OCI-LY3 (cell line): ENCODE measurements at regions not wholly inside any gene's neighbourhood (a gene's known extent, or its start where the extent isn't known, plus 50 kb on each side); places are given as distances from the start of the nearest gene placed in this dataset.
"Not testable (repeated sequence)": the region's sequence is repeated elsewhere in the genome, so short reads cannot be mapped to it uniquely, and the experiment has no call there.

ENCODE experiments used
- H2AFZ ChIP-seq: fragments of 200-600, 300-600 bp; shearing (Covaris generic); 2 replicates; pipeline ENCODE4 v1.6.0; 2014; ENCODE audit warnings: antibody characterized with exemption, low read depth, low read length
- H3K27ac ChIP-seq: fragments of 200-600, 300-600 bp; sonication (generic); 2 replicates; pipeline ENCODE4 v1.5.1; 2014; ENCODE audit warnings: mild to moderate bottlenecking, low read length, moderate library complexity, mixed read lengths
- H3K27me3 ChIP-seq: fragments of 200-600, 300-600 bp; sonication (generic); 2 replicates; pipeline ENCODE4 v1.6.1; 2014; ENCODE audit warnings: low read depth, low read length, mixed read lengths
- H3K36me3 ChIP-seq: fragments of 200-600, 300-600 bp; sonication (generic); replicated peaks from 2 replicates; pipeline ENCODE3; 2014; ENCODE audit warnings: low read depth, low read length, mixed read lengths
- H3K4me1 ChIP-seq: fragments of 300-600, 200-600 bp; sonication (generic); 2 replicates; pipeline ENCODE4 v1.6.1; 2014; ENCODE audit warnings: low read length, mixed read lengths
- H3K4me2 ChIP-seq: fragments of 200-600, 300-600 bp; sonication (generic); 2 replicates; pipeline ENCODE4 v1.6.1; 2014; ENCODE audit warnings: low read length, mixed read lengths
- H3K4me3 ChIP-seq: fragments of 300-600, 200-600 bp; sonication (generic); 2 replicates; pipeline ENCODE4 v1.5.1; 2014; ENCODE audit warnings: antibody characterized with exemption, mild to moderate bottlenecking, low read length, moderate library complexity
- H3K79me2 ChIP-seq: fragments of 300-600, 200-600 bp; shearing (Covaris generic); 2 replicates; pipeline ENCODE4 v1.6.1; 2014; ENCODE audit warnings: mild to moderate bottlenecking, low read length, mixed read lengths
- H3K9ac ChIP-seq: fragments of 300-600, 200-600 bp; shearing (Covaris generic); 2 replicates; pipeline ENCODE4 v1.6.0; 2014; ENCODE audit warnings: mild to moderate bottlenecking, low read length, moderate library complexity
- H3K9me3 ChIP-seq: fragments of 200-600, 300-600 bp; shearing (Covaris generic); 2 replicates; pipeline ENCODE4 v1.6.1; 2014; ENCODE audit warnings: low read length, mixed read lengths; ENCODE audit not compliant: insufficient read depth
- H4K20me1 ChIP-seq: fragments of 200-600, 300-600 bp; sonication (generic); 2 replicates; pipeline ENCODE4 v1.6.1; 2016; ENCODE audit warnings: low read length, mixed read lengths; ENCODE audit not compliant: insufficient read depth
- EZH2phosphoT487 ChIP-seq: fragments of 200-600 bp; shearing (Covaris generic); IDR thresholded peaks from 2 replicates; pipeline ENCODE4 v1.6.1; 2018; ENCODE audit warnings: antibody characterized with exemption, mixed run types, low read depth
- TF ChIP-seq, protein P1 (sequence below): fragments of 200-600, 300-600 bp; sonication (generic); IDR thresholded peaks from 2 replicates; pipeline ENCODE4 v1.5.1; 2014; ENCODE audit warnings: antibody characterized with exemption, low read length, low read depth

DNA sequence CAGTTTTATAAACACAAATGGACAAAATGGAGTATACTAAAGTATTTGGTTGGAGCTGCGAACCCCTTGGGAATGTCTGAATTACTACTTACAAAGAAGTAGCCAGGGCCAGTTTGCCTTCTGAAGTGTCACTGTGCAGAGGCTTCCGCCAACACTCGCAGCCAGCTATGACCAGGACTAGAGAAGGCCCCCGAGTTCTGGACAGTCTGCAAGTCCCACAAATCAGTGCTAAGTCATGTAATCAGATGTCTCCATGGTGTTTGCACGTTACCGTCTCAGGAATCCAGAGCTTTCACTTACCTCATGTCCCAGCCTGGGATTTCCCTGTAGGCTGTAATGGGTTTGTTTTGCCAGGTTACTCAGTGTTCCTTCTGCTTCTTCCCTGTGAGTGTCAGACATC lies 106.6 kb upstream of the SPAG17 start:
- no peaks in the 10 kb centered on the region for H3K9me3 ChIP-seq
- no peak overlapping the region for H3K27ac ChIP-seq
- H3K9ac ChIP-seq: no peak overlapping the region
- H4K20me1 ChIP-seq: no peaks in the 10 kb centered on the region
- H3K4me2 ChIP-seq: no peak overlapping the region
- no peak for TF ChIP-seq EZH2phosphoT487
- TF ChIP-seq, protein P1, sequence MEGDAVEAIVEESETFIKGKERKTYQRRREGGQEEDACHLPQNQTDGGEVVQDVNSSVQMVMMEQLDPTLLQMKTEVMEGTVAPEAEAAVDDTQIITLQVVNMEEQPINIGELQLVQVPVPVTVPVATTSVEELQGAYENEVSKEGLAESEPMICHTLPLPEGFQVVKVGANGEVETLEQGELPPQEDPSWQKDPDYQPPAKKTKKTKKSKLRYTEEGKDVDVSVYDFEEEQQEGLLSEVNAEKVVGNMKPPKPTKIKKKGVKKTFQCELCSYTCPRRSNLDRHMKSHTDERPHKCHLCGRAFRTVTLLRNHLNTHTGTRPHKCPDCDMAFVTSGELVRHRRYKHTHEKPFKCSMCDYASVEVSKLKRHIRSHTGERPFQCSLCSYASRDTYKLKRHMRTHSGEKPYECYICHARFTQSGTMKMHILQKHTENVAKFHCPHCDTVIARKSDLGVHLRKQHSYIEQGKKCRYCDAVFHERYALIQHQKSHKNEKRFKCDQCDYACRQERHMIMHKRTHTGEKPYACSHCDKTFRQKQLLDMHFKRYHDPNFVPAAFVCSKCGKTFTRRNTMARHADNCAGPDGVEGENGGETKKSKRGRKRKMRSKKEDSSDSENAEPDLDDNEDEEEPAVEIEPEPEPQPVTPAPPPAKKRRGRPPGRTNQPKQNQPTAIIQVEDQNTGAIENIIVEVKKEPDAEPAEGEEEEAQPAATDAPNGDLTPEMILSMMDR: no peak
- H3K4me1 ChIP-seq: no peaks in the 10 kb centered on the region
- H3K27me3 ChIP-seq: no peaks in the 10 kb centered on the region
- H3K79me2 ChIP-seq: no peaks in the 10 kb centered on the region
- no peak overlapping the region for H3K4me3 ChIP-seq
- H3K36me3 ChIP-seq: no peaks in the 10 kb centered on the region
- no peak overlapping the region for H2AFZ ChIP-seq

DNA sequence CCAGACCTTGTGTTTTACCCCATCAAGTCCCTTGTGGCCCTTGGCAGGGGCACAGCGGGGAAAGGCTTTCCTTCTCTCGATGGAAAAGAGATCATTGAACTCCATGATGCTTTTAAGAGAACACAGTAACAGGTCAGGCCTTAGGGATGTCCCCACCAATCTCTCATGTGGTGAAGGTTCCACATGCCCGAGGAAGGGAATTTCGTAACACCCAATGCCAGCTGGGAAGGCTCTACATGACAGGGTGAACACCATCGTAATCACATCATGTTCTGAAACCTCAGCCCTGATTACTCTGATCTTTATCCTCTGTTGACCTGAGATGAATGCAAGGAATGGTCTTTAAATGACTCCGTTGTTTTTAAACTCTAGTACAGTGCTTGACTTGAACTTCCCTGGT lies 105.5 kb upstream of the SPAG17 start:
- no peaks in the 10 kb centered on the region for H3K36me3 ChIP-seq
- H4K20me1 ChIP-seq: no peaks in the 10 kb centered on the region
- H3K9ac ChIP-seq: no peak overlapping the region
- no peaks in the 10 kb centered on the region for H3K27me3 ChIP-seq
- H2AFZ ChIP-seq: no peak overlapping the region
- H3K27ac ChIP-seq: no peak overlapping the region
- no peak overlapping the region for H3K4me3 ChIP-seq
- no peaks in the 10 kb centered on the region for H3K9me3 ChIP-seq
- no peak for TF ChIP-seq EZH2phosphoT487
- TF ChIP-seq, protein P1: no peak
- H3K4me2 ChIP-seq: no peak overlapping the region
- no peaks in the 10 kb centered on the region for H3K4me1 ChIP-seq
- H3K79me2 ChIP-seq: no peaks in the 10 kb centered on the region

DNA sequence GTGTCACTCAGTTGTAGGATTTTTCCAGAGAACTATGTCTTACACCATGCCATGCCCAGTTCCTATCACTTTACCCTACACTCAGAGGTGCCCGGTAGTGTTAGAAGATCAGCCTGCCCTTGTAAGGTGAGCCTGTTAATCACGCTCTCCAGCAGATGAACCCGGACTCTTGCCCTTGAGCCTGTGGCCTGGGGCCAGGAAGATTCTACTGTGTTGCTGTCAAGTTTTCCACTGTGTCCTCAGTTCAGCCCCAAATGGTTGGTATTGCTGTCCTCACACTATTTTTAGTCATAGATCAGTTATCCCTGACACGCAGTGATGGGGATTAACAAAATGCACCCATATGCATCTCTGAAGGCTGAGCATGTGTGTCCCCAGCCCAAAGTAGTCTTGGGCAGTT lies 105.0 kb upstream of the SPAG17 start:
- no peak for TF ChIP-seq EZH2phosphoT487
- TF ChIP-seq, protein P1: no peak
- H3K9ac ChIP-seq: no peak overlapping the region
- H3K79me2 ChIP-seq: no peaks in the 10 kb centered on the region
- H3K36me3 ChIP-seq: no peaks in the 10 kb centered on the region
- no peaks in the 10 kb centered on the region for H3K27me3 ChIP-seq
- no peak overlapping the region for H3K4me2 ChIP-seq
- no peak overlapping the region for H3K27ac ChIP-seq
- no peak overlapping the region for H2AFZ ChIP-seq
- H4K20me1 ChIP-seq: no peaks in the 10 kb centered on the region
- H3K4me3 ChIP-seq: no peak overlapping the region
- no peaks in the 10 kb centered on the region for H3K9me3 ChIP-seq
- no peaks in the 10 kb centered on the region for H3K4me1 ChIP-seq

DNA sequence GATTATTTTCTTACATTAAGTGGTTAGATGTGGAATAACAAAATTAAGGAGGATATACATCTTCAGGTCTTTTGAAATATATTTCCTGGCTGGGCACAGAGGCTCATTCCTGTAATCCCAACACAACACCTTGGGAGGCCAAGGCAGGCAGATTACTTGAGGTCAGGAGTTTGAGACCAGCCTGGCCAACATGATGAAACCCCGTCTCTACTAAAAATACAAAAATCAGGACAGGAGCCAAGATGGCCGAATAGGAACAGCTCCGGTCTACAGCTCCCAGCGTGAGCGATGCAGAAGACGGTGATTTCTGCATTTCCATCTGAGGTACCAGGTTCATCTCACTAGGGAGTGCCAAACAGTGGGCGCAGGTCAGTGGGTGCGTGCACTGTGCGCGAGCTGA lies 95.6 kb upstream of the SPAG17 start:
- H3K27ac ChIP-seq: not testable (repeated sequence)

More for the DNA sequence above, 95.6 kb upstream of the SPAG17 start:
- H3K36me3 ChIP-seq, H3K4me1 ChIP-seq, H4K20me1 ChIP-seq, H3K4me3 ChIP-seq, H3K4me2 ChIP-seq, H3K9ac ChIP-seq, H2AFZ ChIP-seq, H3K79me2 ChIP-seq, H3K9me3 ChIP-seq, H3K27me3 ChIP-seq: not testable (repeated sequence)
